HG03159 (cell line): ENCODE measurements at regions not wholly inside any gene's neighbourhood (a gene's known extent, or its start where the extent isn't known, plus 50 kb on each side); places are given as distances from the start of the nearest gene placed in this dataset.
"Not testable (repeated sequence)": the region's sequence is repeated elsewhere in the genome, so short reads cannot be mapped to it uniquely, and the experiment has no call there.

Experiments used
- ATAC-seq: cut with Tn5 transposase; IDR thresholded peaks from one replicate; pipeline ENCODE4 v1.9.1; 2021; ENCODE audit warnings: mild to moderate bottlenecking, moderate library complexity; ENCODE audit not compliant: unreplicated experiment

DNA sequence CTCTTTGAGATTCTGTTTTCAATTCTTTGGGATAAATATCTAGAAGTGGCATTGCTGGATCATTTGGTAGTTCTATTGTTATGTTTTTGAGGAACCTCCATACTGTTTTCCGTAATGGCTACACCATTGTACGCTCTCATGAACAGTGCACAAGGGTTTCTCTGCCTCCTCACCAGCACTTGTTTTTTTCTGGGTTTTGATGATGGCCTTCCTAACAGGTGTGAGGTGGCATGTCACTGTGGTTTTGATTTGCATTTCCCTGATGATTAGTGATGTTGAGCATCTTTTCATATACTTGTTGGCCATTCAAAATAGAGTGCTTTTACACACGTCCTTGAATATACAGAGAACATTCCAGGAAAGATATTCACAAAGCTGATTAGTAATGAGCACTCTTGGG lies 86.8 kb upstream of the ADORA2B start:
- not testable (repeated sequence) for ATAC-seq

DNA sequence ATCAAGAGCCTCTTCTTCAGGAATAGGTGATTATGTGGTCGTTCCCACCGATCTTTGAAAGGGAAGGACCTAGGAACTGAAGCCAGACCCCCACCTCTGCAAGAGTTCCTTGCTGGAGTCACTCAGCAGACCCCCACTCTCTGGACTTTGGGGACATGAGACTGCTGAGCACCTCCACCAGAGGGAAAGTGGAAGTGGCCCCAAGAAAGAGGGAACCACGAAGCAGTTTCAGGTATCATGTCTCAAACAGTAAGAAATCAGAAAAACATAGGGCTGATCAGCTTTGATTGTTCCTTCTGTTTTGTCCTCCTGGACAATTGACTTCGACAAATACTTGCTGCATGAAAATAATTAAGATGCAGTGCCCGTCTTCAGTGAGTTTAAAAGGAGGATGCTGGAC lies 84.2 kb upstream of the ADORA2B start:
- not testable (repeated sequence) for ATAC-seq

DNA sequence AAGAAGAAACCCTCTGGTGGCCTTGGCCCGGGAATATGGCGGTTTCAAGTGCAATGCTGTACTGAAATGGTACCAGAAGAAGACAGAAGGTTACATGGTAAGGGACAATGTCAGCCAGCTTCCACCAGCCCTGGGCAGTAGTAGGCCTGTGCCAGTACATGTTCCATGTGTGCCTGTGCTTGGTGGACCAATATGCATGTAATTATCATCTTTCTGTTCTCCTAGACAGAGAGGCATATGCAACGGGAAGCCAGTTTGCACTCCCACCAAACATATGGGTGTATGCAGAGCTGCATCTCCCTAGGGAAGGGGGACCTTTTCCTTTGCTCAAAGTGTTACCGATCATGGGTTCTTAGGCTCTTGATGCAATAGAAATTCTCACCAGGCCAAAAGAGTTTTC lies 80.9 kb upstream of the ADORA2B start:
- not testable (repeated sequence) for ATAC-seq

DNA sequence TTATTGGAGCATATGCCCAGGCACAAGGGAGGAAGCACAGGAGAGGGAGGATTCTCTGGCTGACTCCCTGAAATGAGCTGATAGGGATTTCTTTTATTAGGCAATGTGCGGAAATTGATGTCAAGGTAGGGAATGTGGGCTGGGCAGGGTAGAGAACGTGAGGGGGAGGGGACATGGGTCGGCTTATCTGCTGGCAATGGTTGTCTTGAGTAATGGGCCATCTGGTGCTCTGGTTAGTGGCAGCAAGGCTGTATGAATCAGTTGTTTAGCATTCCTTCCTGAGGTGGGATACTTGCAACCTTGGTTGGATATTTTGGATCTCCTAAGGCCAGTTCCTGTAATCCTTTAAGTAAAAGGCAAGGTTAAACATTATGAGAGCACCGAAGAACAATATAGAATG lies 80.5 kb upstream of the ADORA2B start:
- not testable (repeated sequence) for ATAC-seq

DNA sequence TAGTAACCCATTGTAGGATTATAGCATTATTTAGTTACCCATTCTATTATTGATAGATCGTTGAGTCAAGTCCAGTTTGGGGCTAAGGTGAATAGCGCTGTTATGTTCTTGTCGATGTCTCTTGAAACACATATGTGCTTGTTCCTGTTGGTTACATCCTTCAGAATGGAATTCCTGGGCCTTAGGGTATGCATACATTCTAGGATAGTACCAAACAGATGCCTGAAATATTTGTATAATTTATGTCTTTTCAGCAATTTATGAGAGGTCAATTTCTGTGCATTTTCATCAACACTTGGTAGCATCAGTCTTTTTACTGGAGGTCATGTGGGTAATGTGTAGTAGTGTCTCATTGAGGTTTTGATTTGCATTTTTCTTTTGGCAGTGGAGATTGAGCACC lies 78.9 kb upstream of the ADORA2B start:
- ATAC-seq: not testable (repeated sequence)

DNA sequence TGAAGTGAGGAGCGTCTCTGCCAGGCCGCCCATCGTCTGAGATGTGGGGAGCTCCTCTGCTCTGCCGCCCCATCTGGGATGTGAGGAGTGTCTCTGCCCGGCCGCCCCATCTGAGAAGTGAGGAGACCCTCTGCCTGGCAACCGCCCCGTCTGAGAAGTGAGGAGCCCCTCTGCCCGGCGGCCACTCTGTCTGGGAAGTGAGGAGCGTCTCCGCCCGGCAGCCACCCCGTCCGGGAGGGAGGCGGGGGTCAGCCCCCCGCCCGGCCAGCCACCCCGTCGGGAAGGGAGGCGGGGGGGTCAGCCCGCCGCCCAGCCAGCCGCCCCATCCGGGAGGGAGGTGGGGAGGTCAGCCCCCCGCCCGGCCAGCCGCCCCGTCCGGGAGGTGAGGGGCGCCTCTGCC lies 77.6 kb upstream of the ADORA2B start:
- not testable (repeated sequence) for ATAC-seq

DNA sequence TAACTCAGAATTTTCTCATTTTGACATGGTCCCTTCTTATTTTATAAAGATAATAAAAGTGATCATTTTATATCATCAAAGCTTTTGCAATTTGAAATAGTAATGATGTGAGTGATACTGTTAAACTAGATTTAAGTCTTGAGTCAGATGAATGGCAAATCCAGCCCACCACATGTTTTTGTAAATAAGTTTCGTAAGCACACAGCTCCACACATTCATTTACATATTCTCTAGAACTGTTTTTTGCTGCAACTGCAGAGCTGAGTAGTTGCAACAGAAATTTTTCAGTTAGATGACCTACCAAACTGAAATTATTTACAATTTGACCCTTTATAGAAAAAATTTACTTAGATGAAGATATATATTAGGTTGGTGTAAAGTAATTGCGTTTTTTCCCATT lies 75.1 kb upstream of the ADORA2B start:
- ATAC-seq: not testable (repeated sequence)

DNA sequence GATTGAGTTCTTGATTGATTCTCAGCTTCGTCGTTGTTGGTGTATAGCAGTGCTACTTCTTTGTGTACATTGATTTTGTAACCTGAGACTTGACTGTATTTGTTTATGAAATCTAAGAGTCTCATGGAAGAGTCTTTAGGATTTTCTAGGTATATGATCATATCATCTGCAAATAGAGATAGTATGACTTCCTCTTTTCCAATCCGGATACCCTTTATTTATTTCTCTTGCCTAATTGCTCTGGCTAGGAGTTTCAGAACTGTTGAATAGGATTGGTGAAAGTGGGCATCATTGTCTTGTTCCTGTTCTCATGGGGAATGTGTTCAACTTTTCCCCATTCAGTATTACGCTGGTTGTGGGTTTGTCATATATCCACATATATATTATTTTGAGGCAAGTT lies 72.3 kb upstream of the ADORA2B start:
- ATAC-seq: not testable (repeated sequence)

DNA sequence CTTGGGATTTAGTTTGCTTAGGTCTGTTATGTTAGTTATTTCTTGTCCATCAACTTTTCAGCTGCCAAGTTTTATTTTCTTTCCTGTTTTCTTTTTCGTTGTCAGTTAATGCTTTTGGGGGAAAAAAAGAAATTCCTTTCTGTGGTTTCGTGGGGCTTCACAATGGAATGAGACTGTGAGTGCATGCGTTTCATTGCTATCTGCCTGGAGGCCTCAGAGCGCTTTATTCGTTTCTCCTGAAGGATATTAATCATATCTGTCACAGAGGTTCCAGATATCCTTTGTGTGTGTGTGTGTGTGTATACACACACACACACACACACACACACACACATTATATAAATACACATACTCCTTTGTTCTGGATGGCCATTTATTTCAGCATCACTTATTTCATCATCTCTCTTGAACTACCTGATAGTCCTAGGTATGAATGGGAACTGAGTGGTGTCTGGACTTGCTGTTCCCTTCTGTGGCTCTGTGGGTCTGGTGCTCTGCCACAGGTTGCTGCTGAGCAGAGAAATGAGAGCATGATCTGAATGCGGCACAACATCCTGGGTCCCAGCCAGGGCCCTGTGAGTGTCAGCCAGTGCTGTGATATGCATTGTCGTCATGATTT lies 66.9 kb upstream of the ADORA2B start:
- ATAC-seq: not testable (repeated sequence)

DNA sequence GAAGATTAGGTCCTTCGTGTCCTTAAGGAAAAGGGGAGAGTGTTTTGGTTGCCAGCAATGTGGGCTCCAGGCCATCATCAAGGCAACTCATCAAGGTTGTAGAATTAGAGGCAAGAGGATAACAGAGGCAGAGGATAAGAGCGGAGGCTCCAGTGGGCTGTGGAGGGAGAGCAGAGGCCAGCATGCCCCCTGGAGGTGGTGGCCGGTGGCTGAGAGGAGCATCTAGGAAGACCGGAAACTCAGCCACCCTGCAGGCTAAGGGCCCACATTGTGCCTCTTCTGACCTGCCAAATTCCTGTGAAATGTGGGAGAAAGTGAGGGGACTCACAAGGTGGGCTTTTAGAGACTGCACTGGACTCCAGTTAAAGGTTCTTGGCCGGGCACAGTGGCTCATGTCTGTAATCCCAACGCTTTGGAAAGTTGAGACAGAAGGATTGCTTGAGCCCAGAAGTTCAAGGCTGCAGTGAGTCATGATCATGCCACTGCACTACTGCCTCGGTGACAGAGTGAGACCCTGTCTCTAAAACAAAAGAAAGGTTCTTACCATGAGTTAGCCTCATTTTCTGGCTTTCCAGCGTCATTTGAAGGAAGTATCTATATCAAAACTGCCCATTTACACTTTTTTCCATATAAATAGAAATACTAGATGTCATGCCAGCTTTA lies 62.7 kb upstream of the ADORA2B start:
- no peak for ATAC-seq

DNA sequence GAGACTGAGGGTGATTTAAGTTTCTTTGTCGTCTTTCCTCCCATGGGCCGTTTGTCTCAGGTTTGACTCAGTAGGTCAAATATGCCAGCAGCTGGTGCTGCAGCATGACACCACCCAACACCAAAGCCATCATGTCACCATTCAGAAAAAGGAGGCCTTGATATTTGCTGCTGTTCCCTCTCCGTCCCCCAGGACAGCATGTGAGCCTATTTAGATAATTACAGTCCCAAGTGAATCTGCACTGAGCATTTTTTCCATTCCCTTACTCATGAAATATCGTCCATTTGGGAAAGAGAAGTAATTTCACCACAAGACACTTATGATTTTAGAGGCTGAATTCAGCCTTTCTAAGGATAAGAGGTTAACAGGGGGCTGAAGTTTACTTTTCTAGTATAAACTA lies 62.2 kb upstream of the ADORA2B start:
- ATAC-seq: no peak

DNA sequence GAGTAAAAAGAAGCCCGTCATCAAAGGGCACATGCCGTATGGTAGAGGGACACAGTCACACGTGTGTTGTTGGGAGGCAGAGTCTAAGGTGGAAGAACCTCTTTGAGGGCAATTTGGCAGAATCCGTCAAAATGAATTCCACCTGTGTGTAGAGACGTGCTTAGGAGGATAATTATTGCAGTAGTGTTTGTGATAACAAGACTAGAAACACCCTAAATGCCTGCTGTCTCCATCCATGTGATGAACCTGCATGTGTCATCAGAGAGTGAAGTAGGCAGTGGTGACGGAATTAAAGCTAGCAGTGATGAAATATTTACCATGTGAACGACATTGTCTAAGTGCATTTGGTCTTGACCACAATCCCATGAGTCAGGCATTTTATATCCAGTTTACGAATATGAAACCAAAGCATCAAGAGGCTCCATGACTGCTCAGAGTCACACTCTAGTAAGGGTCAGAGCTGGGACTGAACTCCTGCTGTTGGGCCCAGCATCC lies 61.3 kb upstream of the ADORA2B start:
- no peak for ATAC-seq

DNA sequence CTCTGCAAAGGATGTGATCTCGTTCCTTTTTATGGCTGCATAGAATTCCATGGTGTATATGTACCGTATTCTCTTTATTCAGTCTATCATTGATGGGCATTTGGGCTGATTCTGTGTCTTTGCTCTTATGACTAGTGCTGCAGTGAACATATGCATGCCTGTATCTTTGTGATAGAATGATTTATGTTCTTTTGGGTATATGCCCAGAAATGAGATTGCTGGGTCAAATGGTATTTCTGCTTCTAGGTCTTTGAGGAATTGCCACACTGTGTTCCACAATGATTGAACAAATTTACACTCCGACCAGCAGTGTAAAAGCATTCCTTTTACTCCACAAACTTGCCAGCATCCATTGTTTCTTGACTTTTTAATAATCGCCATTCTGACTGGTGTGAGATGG lies 60.2 kb upstream of the ADORA2B start:
- no peak for ATAC-seq

DNA sequence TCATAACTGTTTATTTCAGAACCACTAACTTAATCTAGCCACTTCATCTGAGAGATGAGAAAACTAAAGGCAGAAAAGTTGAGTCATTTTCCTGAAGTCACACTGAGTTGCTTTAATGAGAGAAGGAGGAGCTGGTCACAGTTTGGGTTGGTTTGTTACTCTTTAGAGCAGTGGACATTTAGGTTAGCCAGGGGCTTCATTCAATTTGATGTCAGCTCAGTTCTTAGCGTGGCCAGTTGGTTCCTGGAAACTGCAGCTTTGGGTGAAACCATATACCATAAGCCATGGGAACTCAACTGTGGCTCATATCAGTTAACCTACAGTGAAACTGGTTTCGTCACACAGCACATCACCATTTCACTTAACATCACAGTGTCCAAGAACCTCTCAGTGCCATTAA lies 59.2 kb upstream of the ADORA2B start:
- no peak for ATAC-seq

DNA sequence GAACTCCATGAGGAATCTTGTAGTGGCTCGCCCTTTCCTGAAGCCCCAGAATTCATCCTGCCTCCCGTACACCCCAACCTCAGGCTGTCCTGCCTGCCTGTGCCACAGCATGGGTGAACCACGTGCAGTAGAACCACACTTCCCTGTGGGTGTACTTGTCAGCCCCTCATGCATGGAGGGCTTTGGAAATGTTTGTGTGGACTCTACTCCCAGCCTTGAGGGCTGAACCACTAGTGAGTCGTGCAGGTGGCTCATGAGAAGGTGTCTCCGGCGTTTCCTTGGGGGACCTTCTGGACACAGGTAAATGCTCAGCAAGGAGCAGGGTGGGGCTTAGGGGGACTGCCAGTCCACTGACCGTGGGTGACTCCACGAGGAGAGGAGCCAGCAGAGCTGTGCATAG lies 58.7 kb upstream of the ADORA2B start:
- ATAC-seq: no peak

DNA sequence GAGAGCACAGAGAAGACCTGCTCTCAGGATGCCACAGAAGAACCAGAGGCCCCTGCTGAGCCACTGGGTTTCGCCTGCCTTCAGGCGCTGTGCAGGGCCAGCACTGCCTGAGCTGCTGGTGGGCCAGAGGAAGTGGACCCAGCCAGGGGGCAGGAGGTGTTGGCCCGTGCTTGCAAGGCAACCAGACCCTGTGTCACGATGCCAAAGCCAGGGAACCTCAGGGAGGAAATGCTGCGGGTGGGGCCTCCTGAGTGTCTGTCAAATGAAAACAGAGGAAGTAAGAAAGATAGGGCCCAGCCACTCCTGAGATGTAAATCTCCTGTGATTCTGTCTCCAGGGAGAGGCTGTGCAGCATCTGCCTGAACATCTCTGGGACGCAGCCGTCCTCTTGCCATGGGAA lies 58.1 kb upstream of the ADORA2B start:
- no peak for ATAC-seq

DNA sequence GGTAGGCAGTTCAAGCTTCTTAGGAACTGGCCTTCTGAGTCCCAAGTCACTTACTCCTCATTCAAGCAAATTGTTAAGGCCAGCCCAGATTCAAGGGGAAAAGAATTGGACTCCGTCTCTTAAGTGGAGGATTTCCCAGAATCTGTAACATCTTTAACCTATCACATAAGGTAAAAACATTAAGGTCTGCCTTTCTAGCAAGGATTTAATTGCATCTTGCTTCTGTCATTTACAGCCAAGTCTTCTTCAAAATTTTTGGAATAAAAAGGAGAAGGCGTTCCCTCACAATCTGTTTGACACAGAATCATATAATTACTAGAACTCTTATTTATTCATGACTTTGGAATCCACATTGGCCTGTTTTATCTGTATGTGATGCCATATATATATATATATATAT lies 56.5 kb upstream of the ADORA2B start:
- ATAC-seq: no peak

DNA sequence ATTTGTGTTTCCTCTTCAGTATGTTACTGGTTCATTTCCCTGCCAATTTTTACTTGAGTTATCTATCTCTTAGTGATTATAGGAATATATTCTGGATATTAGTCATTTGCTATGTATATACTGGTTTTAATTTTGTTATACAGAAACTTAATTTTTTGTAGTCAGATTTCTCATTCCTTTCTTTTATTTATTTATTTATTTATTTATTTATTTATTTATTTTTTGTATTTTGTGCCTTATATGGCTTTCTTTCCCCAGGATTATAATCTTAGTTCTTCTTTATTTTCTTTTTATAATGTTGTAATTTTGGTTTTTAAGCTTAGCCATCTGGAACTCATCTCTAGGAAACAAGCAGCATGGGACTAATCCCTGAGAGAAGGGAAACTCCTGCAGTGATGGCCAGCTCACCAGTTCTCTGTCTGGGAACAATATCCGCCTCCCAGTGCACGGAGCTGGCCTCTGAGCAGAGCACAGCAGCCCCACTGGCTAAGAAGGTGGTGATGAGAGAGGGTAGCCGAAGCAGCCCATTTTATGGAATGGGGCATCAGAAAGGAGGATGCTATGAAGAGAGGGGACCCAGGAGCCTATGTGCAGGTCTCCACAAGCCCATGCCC lies 54.5 kb upstream of the ADORA2B start:
- no peak for ATAC-seq

DNA sequence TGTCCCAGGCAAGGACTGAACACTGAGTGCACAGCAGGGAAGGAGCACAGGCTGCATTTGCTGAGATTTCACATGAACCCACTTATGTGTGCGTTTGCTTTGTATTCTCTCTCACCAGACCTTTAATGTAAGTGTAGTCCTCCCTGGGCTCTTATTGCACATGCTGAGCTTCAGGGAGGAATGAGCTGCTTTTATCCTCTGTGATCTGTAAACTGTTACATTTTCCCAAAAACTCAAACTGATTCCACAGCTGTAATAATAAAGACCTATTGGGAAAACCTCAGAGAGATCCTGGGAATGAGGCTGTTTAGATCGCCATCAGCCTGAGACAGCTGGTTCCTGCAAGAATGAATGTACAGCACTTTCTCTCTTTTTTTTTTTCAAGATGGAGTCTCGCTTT lies 53.6 kb upstream of the ADORA2B start:
- no peak for ATAC-seq

DNA sequence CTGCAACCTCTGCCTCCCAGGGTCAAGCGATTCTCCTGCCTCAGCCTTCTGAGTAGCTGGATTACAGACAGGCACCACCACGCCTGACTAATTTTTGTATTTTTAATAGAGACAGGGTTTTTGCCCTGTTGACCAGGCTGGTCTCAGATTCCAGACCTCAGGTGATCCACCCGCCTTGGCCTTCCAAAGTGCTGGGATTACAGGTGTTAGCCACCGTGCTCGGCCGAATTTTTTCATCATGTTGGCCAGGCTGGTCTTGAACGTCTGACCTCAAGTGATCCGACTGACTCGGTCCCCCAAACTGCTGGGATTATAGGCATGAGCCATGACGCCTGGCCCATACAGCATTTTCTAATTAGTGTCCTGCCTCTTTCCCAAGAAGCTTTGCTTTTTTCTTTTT lies 52.7 kb upstream of the ADORA2B start:
- ATAC-seq: no peak

DNA sequence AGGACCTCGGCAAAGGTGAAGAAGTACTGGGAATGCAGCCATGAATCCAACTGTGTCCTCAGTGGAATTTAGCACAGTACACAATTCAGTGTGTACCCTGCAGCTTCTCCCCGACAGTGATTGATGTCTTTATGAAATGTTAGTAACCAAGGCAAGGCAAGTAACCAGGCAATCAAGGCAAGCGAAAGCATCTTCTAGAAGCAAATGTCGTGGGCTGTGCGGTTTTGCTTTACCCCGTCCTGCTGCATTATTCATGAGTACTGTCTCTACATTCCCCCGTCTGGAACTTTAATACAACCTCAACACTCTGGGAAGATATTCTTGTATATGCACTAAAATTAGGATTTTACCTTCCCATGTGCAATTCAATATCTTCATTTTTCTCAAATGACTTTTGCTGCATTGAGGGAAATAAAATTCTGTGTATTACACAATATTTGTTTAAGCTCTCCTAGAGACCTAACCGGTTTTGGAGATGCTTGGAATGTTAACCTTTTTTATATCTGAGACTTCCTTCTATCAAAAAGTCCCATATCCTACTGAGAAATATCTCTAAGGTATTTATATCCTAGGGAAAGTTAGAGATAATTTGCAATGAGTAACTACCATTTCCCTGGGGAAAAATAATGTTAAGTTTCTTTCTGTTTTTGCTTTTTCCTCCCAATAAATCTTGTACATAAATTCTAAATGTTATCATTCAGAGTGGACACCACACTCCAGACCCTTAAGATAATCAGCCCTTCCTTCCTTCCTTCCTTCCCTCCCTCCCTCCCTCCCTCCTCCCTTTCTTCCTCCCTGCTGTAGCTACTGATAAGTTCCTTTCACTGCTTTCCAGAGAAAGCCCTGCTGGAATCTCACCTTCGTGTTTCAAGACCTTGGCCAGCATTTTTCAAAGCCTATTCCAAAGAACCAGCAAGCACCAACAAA lies 51.9 kb upstream of the ADORA2B start:
- ATAC-seq: no peak
